ENCODE measurements at regions not wholly inside any gene's neighbourhood (a gene's known extent, or its start where the extent isn't known, plus 50 kb on each side); places are given as distances from the start of the nearest gene placed in this dataset.

DNA sequence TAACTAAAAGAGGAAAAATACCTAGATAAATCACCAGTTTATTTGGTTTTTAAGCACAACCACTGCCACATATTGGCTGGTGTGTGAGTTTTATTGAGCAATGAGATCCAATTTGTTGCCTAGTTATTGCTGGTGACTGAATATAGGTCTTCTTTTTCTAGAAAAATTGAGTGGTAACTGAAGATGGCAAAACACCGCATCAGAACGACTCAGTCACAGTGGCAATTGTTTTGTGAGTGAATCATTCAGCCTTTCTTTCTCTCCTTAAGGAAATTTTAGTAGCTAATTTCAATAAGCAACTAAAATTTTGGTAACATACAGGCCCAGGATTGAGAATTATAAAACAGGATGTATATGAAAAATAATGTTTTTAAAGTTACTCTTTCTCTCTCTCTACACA, 533.0 kb downstream of the KCNA4 start:
- no peaks in the 10 kb centered on the region for H3K27me3 Mint-ChIP-seq (ENCODE audit: low read depth)
- H3K4me3 Mint-ChIP-seq (ENCODE audit: unreplicated experiment), result no peak overlapping the region
- no peaks in the 10 kb centered on the region for H3K36me3 Mint-ChIP-seq (ENCODE audit: low read depth)
- no peak overlapping the region for H3K27ac Mint-ChIP-seq (ENCODE audit: unreplicated experiment)
- TF ChIP-seq, protein P1, sequence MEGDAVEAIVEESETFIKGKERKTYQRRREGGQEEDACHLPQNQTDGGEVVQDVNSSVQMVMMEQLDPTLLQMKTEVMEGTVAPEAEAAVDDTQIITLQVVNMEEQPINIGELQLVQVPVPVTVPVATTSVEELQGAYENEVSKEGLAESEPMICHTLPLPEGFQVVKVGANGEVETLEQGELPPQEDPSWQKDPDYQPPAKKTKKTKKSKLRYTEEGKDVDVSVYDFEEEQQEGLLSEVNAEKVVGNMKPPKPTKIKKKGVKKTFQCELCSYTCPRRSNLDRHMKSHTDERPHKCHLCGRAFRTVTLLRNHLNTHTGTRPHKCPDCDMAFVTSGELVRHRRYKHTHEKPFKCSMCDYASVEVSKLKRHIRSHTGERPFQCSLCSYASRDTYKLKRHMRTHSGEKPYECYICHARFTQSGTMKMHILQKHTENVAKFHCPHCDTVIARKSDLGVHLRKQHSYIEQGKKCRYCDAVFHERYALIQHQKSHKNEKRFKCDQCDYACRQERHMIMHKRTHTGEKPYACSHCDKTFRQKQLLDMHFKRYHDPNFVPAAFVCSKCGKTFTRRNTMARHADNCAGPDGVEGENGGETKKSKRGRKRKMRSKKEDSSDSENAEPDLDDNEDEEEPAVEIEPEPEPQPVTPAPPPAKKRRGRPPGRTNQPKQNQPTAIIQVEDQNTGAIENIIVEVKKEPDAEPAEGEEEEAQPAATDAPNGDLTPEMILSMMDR (IDR thresholded peaks at IDR 0.05), result no peak
- no peaks in the 10 kb centered on the region for H3K9me3 Mint-ChIP-seq (ENCODE audit: low read depth)
- DNase-seq (ENCODE audit: low spot score), result no peak
- H3K4me1 Mint-ChIP-seq (ENCODE audit: low read depth), result no peaks in the 10 kb centered on the region

DNA sequence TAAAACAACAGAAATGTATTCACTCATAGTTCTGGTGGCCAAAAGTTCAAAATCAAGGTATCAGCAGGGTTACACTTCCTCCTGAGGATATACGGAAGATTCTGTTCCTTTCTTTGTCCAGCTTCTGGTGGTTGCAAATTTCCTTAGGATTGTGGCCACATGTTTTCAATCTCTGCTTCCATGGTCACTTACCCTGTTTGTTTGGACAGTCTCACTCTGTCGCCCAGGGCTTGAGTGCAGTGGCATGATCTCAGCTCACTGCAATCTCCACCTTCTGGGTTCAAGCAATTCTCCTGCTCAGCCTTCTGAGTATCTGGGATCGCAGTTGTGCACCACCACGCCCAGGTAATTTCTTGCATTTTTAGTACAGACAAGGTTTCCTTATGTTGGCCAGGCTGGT, 534.3 kb downstream of the KCNA4 start:
- no peaks in the 10 kb centered on the region for H3K4me1 Mint-ChIP-seq (ENCODE audit: low read depth)
- no peaks in the 10 kb centered on the region for H3K36me3 Mint-ChIP-seq (ENCODE audit: low read depth)
- TF ChIP-seq, protein P1 (IDR thresholded peaks at IDR 0.05), result no peak
- no peak for DNase-seq (ENCODE audit: low spot score)
- no peaks in the 10 kb centered on the region for H3K9me3 Mint-ChIP-seq (ENCODE audit: low read depth)
- H3K27ac Mint-ChIP-seq (ENCODE audit: unreplicated experiment), result no peak overlapping the region
- H3K4me3 Mint-ChIP-seq (ENCODE audit: unreplicated experiment), result no peak overlapping the region
- H3K27me3 Mint-ChIP-seq (ENCODE audit: low read depth), result no peaks in the 10 kb centered on the region

DNA sequence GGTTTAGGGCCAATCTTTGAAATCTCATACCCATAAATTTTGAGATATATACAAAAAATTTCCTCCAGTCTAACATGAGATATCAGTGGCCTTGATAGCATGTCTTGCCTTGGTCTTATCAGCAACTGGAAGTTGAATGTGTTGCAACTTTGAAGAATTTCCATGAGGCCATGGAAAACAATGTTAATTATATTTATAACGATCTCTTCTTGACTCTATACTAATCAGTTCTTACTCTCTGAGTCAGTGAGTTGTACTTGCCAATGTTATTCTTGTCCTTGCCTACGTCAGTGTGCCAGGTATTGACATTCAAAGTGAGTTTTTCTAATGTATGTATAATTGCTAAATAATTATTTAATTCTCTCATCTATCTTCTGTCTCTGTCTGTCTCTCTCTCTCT, 535.1 kb downstream of the KCNA4 start:
- TF ChIP-seq, protein P1 (IDR thresholded peaks at IDR 0.05), result no peak
- no peak overlapping the region for H3K4me3 Mint-ChIP-seq (ENCODE audit: unreplicated experiment)
- no peaks in the 10 kb centered on the region for H3K27me3 Mint-ChIP-seq (ENCODE audit: low read depth)
- H3K36me3 Mint-ChIP-seq (ENCODE audit: low read depth), result no peaks in the 10 kb centered on the region
- H3K27ac Mint-ChIP-seq (ENCODE audit: unreplicated experiment), result no peak overlapping the region
- H3K9me3 Mint-ChIP-seq (ENCODE audit: low read depth), result no peaks in the 10 kb centered on the region
- H3K4me1 Mint-ChIP-seq (ENCODE audit: low read depth), result no peaks in the 10 kb centered on the region
- DNase-seq (ENCODE audit: low spot score), result no peak

DNA sequence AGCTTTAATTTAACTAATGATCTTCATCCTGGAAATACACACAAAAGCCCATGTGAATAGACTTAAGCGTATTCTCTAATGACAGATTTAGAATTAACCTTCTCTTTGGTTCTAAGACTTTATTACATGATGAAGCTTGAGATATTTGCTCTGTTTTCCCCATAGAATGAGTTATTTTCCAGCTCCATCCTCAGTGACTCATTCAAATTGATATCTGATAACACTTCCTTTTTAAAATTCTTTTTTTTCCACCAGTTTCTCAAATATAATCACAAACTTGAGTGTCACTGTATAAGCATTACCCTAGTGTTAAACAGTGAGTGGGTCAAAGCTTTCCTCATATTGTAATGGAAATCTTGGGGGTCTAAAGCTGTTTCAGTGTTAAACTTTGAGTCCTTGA, 535.8 kb downstream of the KCNA4 start:
- H3K27ac Mint-ChIP-seq (ENCODE audit: unreplicated experiment), result no peak overlapping the region
- DNase-seq (ENCODE audit: low spot score), result no peak
- no peaks in the 10 kb centered on the region for H3K9me3 Mint-ChIP-seq (ENCODE audit: low read depth)
- no peak overlapping the region for H3K4me3 Mint-ChIP-seq (ENCODE audit: unreplicated experiment)
- no peaks in the 10 kb centered on the region for H3K4me1 Mint-ChIP-seq (ENCODE audit: low read depth)
- no peaks in the 10 kb centered on the region for H3K36me3 Mint-ChIP-seq (ENCODE audit: low read depth)
- TF ChIP-seq, protein P1 (IDR thresholded peaks at IDR 0.05), result no peak
- no peaks in the 10 kb centered on the region for H3K27me3 Mint-ChIP-seq (ENCODE audit: low read depth)

DNA sequence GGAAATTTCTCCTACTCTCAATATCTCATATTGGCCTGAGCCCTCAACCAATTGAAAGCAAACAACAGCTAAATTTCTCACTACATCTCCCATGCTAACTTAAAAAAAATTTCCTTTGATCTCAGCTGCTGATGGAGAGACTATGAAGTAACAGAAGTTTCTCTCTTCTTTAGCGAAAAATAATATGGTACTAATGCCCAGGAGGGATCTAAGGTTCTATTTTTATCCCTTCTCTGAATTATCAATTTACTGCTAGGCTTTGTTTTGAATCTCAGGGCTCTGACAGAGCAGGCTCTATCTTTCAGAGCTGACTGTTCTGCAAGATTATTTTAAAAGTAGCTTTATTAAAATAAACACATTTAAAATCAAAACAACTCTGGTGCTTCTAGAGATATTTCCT, 558.6 kb downstream of the KCNA4 start:
- Mint-ChIP-seq H3K27ac (ENCODE audit: unreplicated experiment) (no peak overlapping the region), H3K36me3 (ENCODE audit: low read depth) (no peaks in the 10 kb centered on the region), H3K4me3 (ENCODE audit: unreplicated experiment) (no peak overlapping the region), H3K27me3 (ENCODE audit: low read depth) (peaks cover 5% of the 10 kb centered on the region), H3K9me3 (ENCODE audit: low read depth) (no peaks in the 10 kb centered on the region), H3K4me1 (ENCODE audit: low read depth) (peaks cover 5% of the 10 kb centered on the region)
- TF ChIP-seq, protein P1 (IDR thresholded peaks at IDR 0.05), result no peak
- no peak for DNase-seq (ENCODE audit: low spot score)

Measured in chondrocyte (in vitro differentiated cells).